H9 (cell line): ENCODE measurements at regions not wholly inside any gene's neighbourhood (a gene's known extent, or its start where the extent isn't known, plus 50 kb on each side); places are given as distances from the start of the nearest gene placed in this dataset.

ENCODE experiments used
- DNase-seq: peaks from one replicate; pipeline ENCODE4 v3.0.0-alpha.2; 2017
- H2AFZ ChIP-seq: one replicate; pipeline ENCODE4 v1.6.1; 2013; ENCODE audit warnings: mild to moderate bottlenecking, low read length, control low read depth, moderate library complexity
- H2AK5ac ChIP-seq: 2 replicates; pipeline ENCODE4 v1.6.1; 2013; ENCODE audit warnings: low read length, control low read depth, mixed read lengths; ENCODE audit not compliant: insufficient read length
- H2BK120ac ChIP-seq: one replicate; pipeline ENCODE4 v1.6.1; 2013; ENCODE audit warnings: low read depth, mild to moderate bottlenecking, low read length, control low read depth, inconsistent platforms; ENCODE audit not compliant: poor library complexity, severe bottlenecking
- H2BK12ac ChIP-seq: 2 replicates; pipeline ENCODE4 v1.6.1; 2013; ENCODE audit warnings: low read length, control low read depth, mixed read lengths, low read depth; ENCODE audit not compliant: insufficient read length
- H2BK15ac ChIP-seq: 2 replicates; pipeline ENCODE4 v1.6.1; 2013; ENCODE audit warnings: low read depth, low read length, control low read depth
- H2BK20ac ChIP-seq: one replicate; pipeline ENCODE4 v1.6.1; 2013; ENCODE audit warnings: low read depth, mild to moderate bottlenecking, low read length, control low read depth, inconsistent platforms; ENCODE audit not compliant: poor library complexity, severe bottlenecking
- H2BK5ac ChIP-seq: 2 replicates; pipeline ENCODE4 v1.6.1; 2013; ENCODE audit warnings: low read length, control low read depth, mixed read lengths; ENCODE audit not compliant: insufficient read length
- H3K14ac ChIP-seq: 2 replicates; pipeline ENCODE4 v1.6.1; 2013; ENCODE audit warnings: low read length, control low read depth; ENCODE audit not compliant: insufficient read depth
- H3K18ac ChIP-seq: 2 replicates; pipeline ENCODE4 v1.6.1; 2013; ENCODE audit warnings: low read depth, mild to moderate bottlenecking, mixed read lengths, low read length, control low read depth; ENCODE audit not compliant: insufficient read length
- H3K23ac ChIP-seq: 2 replicates; pipeline ENCODE4 v1.6.1; 2013; ENCODE audit warnings: low read length, control low read depth, mixed read lengths, low read depth; ENCODE audit not compliant: insufficient read length
- H3K23me2 ChIP-seq: 2 replicates; pipeline ENCODE4 v1.6.1; 2013; ENCODE audit warnings: low read depth, mild to moderate bottlenecking, mixed read lengths, low read length, control low read depth; ENCODE audit not compliant: insufficient read length, poor library complexity, severe bottlenecking
- H3K27ac ChIP-seq: 2 replicates; pipeline ENCODE4 v1.5.1; 2013; ENCODE audit warnings: low read length, control low read depth, mixed read lengths, low read depth; ENCODE audit not compliant: insufficient read length
- H3K27me3 ChIP-seq: 2 replicates; pipeline ENCODE4 v1.6.1; 2013; ENCODE audit warnings: low read length, control low read depth, inconsistent platforms; ENCODE audit not compliant: insufficient read depth
- H3K4ac ChIP-seq: 2 replicates; pipeline ENCODE4 v1.6.1; 2013; ENCODE audit warnings: low read depth, mild to moderate bottlenecking, control low read depth, inconsistent platforms, low read length, moderate library complexity
- H3K4me1 ChIP-seq: 2 replicates; pipeline ENCODE4 v1.6.1; 2013; ENCODE audit warnings: low read length, control low read depth, inconsistent platforms; ENCODE audit not compliant: insufficient read depth
- H3K4me2 ChIP-seq: 2 replicates; pipeline ENCODE4 v1.6.1; 2013; ENCODE audit warnings: low read length, control low read depth, mixed read lengths; ENCODE audit not compliant: insufficient read length, insufficient read depth
- H3K56ac ChIP-seq: 2 replicates; pipeline ENCODE4 v1.6.1; 2013; ENCODE audit warnings: low read depth, mild to moderate bottlenecking, mixed read lengths, low read length, control low read depth; ENCODE audit not compliant: insufficient read length
- H3K79me1 ChIP-seq: 2 replicates; pipeline ENCODE4 v1.6.1; 2013; ENCODE audit warnings: low read depth, mild to moderate bottlenecking, moderate library complexity, low read length, control low read depth, inconsistent platforms; ENCODE audit not compliant: insufficient read depth, poor library complexity, severe bottlenecking
- H3K79me2 ChIP-seq: 2 replicates; pipeline ENCODE4 v1.6.1; 2013; ENCODE audit warnings: low read length, control low read depth, inconsistent platforms; ENCODE audit not compliant: insufficient read depth
- H3K9ac ChIP-seq: 2 replicates; pipeline ENCODE4 v1.6.1; 2013; ENCODE audit warnings: low read length, control low read depth, mixed read lengths; ENCODE audit not compliant: insufficient read length; ENCODE audit errors: extremely low read depth
- H3K9me3 ChIP-seq: one replicate; pipeline ENCODE4 v1.6.1; 2013; ENCODE audit warnings: low read depth, low read length, inconsistent platforms; ENCODE audit not compliant: control insufficient read depth
- H3T11ph ChIP-seq: one replicate; pipeline ENCODE4 v1.6.1; 2013; ENCODE audit warnings: mild to moderate bottlenecking, low read length, control low read depth, inconsistent platforms
- H4K20me1 ChIP-seq: one replicate; pipeline ENCODE4 v1.6.1; 2013; ENCODE audit not compliant: control insufficient read depth, insufficient read length, insufficient read depth
- H4K5ac ChIP-seq: 2 replicates; pipeline ENCODE4 v1.6.1; 2013; ENCODE audit warnings: low read depth, mild to moderate bottlenecking, mixed read lengths, low read length, control low read depth; ENCODE audit not compliant: insufficient read length
- H4K8ac ChIP-seq: replicated peaks from 2 replicates; pipeline ENCODE4 v1.6.1; 2013; ENCODE audit warnings: low read length, control low read depth, mixed read lengths, low read depth; ENCODE audit not compliant: insufficient read length
- H4K91ac ChIP-seq: 2 replicates; pipeline ENCODE4 v1.6.1; 2013; ENCODE audit warnings: low read depth, mild to moderate bottlenecking, moderate library complexity, mixed read lengths, low read length, control low read depth; ENCODE audit not compliant: insufficient read length
- H3K27ac Mint-ChIP-seq, 3 experiments: 2 replicates in 2 of 3; 3 replicates in 1 of 3; pipeline ENCODE4 v1.8.0; 2020 to 2021; ENCODE audit warnings: mixed read lengths in 3 of 3, mild to moderate bottlenecking in 1 of 3, moderate library complexity in 1 of 3
- H3K27me3 Mint-ChIP-seq: 2 replicates; pipeline ENCODE4 v1.8.0; 2021; ENCODE audit warnings: low read depth, mild to moderate bottlenecking, moderate library complexity, mixed read lengths
- H3K36me3 Mint-ChIP-seq, 3 experiments: 2 replicates in 2 of 3; 3 replicates in 1 of 3; pipeline ENCODE4 v1.8.0; 2020 to 2021; ENCODE audit warnings: low read depth in 3 of 3, mixed read lengths in 3 of 3; ENCODE audit not compliant: insufficient read depth in 1 of 3
- H3K4me1 Mint-ChIP-seq, 2 experiments: 2 replicates each; pipeline ENCODE4 v1.8.0; 2020; ENCODE audit warnings: mixed read lengths in 2 of 2
- H3K4me3 Mint-ChIP-seq, 2 experiments: 2 replicates in 1 of 2; 3 replicates in 1 of 2; pipeline ENCODE4 v1.8.0; 2020 to 2021; ENCODE audit warnings: mild to moderate bottlenecking in 2 of 2, mixed read lengths in 2 of 2, moderate library complexity in 1 of 2
- H3K9me3 Mint-ChIP-seq, 2 experiments: 2 replicates in 1 of 2; 3 replicates in 1 of 2; pipeline ENCODE4 v1.8.0; 2020; ENCODE audit warnings: mild to moderate bottlenecking in 2 of 2, mixed read lengths in 2 of 2, moderate library complexity in 1 of 2
- WGBS: extraction: QIAGEN DNeasy Blood & Tissue Kit; methylation state at CpG from one replicate; pipeline ENCODE4 v1.1.7; 2013; ENCODE audit warnings: missing lambda C conversion rate, low lambda C conversion rate, mixed read lengths; ENCODE audit not compliant: insufficient read length; ENCODE audit errors: extremely low coverage; 5-methylcytosine and 5-hydroxymethylcytosine counted together
- TF ChIP-seq, protein P1 (sequence below): fragments of 200-600 bp; sonication (generic); conservative IDR thresholded peaks from 3 replicates; pipeline ENCODE4 v1.8.0; 2021; ENCODE audit warnings: antibody characterized with exemption, mild to moderate bottlenecking

DNA sequence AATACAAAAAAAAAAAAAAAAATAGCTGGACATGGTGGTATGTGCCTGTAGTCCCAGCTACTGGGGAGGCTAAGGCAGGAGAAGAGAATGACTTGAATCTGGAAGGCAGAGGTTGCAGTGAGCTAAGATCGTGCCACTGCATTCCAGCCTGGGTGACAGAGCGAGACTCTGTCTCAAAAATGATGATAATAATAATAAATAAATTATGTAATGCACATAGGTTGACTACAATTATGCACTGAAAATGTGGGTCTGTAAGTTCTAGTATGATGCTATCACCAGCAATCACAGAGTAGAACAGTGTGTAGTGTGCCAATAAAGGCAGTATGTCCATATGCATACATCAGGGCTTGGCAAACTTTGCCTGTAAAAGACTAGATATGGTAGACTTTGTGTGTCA lies 55.6 kb upstream of the MYCN start:
- no peak overlapping the region for H2BK20ac ChIP-seq
- no peak overlapping the region for H4K91ac ChIP-seq
- no peak overlapping the region for H2BK15ac ChIP-seq
- H3K4me1 Mint-ChIP-seq: peaks cover 10 to 24% of the 10 kb centered on the region in 2 experiments
- no peak overlapping the region for H3T11ph ChIP-seq
- H2BK5ac ChIP-seq: no peak overlapping the region
- H3K79me1 ChIP-seq: no peaks in the 10 kb centered on the region
- H3K4ac ChIP-seq: no peak overlapping the region
- H3K9ac ChIP-seq: no peak overlapping the region
- no peak overlapping the region for H4K5ac ChIP-seq
- no CpG with 5 or more reads among the region's 2 CpGs for WGBS
- no peaks in the 10 kb centered on the region for H3K4me1 ChIP-seq
- H3K56ac ChIP-seq: no peak overlapping the region
- no peak overlapping the region for H2BK12ac ChIP-seq
- H4K20me1 ChIP-seq: no peaks in the 10 kb centered on the region
- no peak overlapping the region for H3K4me3 Mint-ChIP-seq
- no peak overlapping the region for H3K27ac Mint-ChIP-seq
- no peak overlapping the region for H3K14ac ChIP-seq
- H3K79me2 ChIP-seq: no peaks in the 10 kb centered on the region
- H2AK5ac ChIP-seq: no peak overlapping the region
- no peaks in the 10 kb centered on the region for H3K27me3 ChIP-seq
- DNase-seq: no peak
- H4K8ac ChIP-seq: no peak overlapping the region
- H3K4me2 ChIP-seq: no peak overlapping the region
- peaks cover 2% of the 10 kb centered on the region; the same call in 1 of the 2 replicates for H3K27me3 Mint-ChIP-seq
- H2AFZ ChIP-seq: no peak overlapping the region
- H2BK120ac ChIP-seq: no peak overlapping the region
- no peak overlapping the region for H3K23ac ChIP-seq
- no peak overlapping the region for H3K18ac ChIP-seq
- TF ChIP-seq, protein P1, sequence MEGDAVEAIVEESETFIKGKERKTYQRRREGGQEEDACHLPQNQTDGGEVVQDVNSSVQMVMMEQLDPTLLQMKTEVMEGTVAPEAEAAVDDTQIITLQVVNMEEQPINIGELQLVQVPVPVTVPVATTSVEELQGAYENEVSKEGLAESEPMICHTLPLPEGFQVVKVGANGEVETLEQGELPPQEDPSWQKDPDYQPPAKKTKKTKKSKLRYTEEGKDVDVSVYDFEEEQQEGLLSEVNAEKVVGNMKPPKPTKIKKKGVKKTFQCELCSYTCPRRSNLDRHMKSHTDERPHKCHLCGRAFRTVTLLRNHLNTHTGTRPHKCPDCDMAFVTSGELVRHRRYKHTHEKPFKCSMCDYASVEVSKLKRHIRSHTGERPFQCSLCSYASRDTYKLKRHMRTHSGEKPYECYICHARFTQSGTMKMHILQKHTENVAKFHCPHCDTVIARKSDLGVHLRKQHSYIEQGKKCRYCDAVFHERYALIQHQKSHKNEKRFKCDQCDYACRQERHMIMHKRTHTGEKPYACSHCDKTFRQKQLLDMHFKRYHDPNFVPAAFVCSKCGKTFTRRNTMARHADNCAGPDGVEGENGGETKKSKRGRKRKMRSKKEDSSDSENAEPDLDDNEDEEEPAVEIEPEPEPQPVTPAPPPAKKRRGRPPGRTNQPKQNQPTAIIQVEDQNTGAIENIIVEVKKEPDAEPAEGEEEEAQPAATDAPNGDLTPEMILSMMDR: no peak
- no peaks in the 10 kb centered on the region for H3K23me2 ChIP-seq
- no peak overlapping the region for H3K27ac ChIP-seq
- no peaks in the 10 kb centered on the region for H3K36me3 Mint-ChIP-seq
- peaks cover 2 to 4% of the 10 kb centered on the region in 2 experiments; a peak in 3 of 5 replicates for H3K9me3 Mint-ChIP-seq
- no peaks in the 10 kb centered on the region for H3K9me3 ChIP-seq
